Panc1 (cell line): ENCODE measurements at regions not wholly inside any gene's neighbourhood (a gene's known extent, or its start where the extent isn't known, plus 50 kb on each side); places are given as distances from the start of the nearest gene placed in this dataset.

ENCODE experiments used
- ATAC-seq: fragments of 200-7000 bp; cut with Tn5 transposase; 2 replicates; pipeline ENCODE4 v1.9.1; 2020; ENCODE audit warnings: mild to moderate bottlenecking, moderate library complexity
- BruUV-seq: library from RNA; stranded (reverse); fragments of 400-500 nt; replicated peaks from 2 replicates; lab custom pipeline; 2021; lab: Mats Ljungman, UMichigan
- CTCF ChIA-PET: fragments of 300-600 bp; sonication (Branson Sonifier 250); formaldehyde crosslinking; loops from one replicate; lab custom pipeline; 2022; ENCODE audit warnings: antibody characterized with exemption; lab: Charles Lee
- POLR2A ChIA-PET: fragments of 300-600 bp; sonication (Branson Sonifier 250); formaldehyde crosslinking; loops from one replicate; lab custom pipeline; 2022; ENCODE audit warnings: antibody characterized with exemption; lab: Charles Lee
- DNase-seq: peaks from one replicate; pipeline ENCODE4 v3.0.0-alpha.2; 2010; ENCODE audit warnings: low read depth, low spot score
- H3K27ac ChIP-seq: 2 replicates; pipeline ENCODE4 v1.5.1; 2011; ENCODE audit warnings: mild to moderate bottlenecking, low read length, inconsistent platforms
- H3K27me3 ChIP-seq: fragments of 200-500 bp; sonication (Bioruptor generic); 2 replicates; pipeline ENCODE4 v1.6.0; 2014; ENCODE audit warnings: low read length, inconsistent platforms; ENCODE audit not compliant: control insufficient read depth, insufficient read depth
- H3K36me3 ChIP-seq: fragments of 200-500 bp; sonication (Bioruptor generic); 2 replicates; pipeline ENCODE4 v1.5.1; 2014; ENCODE audit warnings: inconsistent platforms, mild to moderate bottlenecking, low read length, moderate library complexity; ENCODE audit not compliant: control insufficient read depth, insufficient read depth
- H3K4me1 ChIP-seq: 2 replicates; pipeline ENCODE4 v1.5.1; 2011; ENCODE audit warnings: inconsistent platforms, mild to moderate bottlenecking, low read length, moderate library complexity; ENCODE audit not compliant: control insufficient read depth, insufficient read depth
- H3K4me3 ChIP-seq, 2 experiments: 2 replicates each; pipeline ENCODE4 v1.5.1; 2011 to 2012; ENCODE audit warnings: low read depth in 2 of 2, low read length in 2 of 2, mild to moderate bottlenecking in 2 of 2, inconsistent platforms in 1 of 2, moderate library complexity in 1 of 2
- H3K9me3 ChIP-seq: fragments of 200-500 bp; sonication (Bioruptor generic); 2 replicates; pipeline ENCODE4 v1.5.1; 2014; ENCODE audit warnings: low read depth, mild to moderate bottlenecking, inconsistent platforms, low read length, moderate library complexity; ENCODE audit not compliant: control insufficient read depth, insufficient read depth
- CTCF ChIP-seq: fragments of 450-650 bp; IDR thresholded peaks from 2 replicates; pipeline ENCODE4 v1.5.1; 2017; ENCODE audit warnings: mild to moderate bottlenecking
- POLR2AphosphoS5 ChIP-seq: IDR thresholded peaks from 2 replicates; pipeline ENCODE4 v1.6.1; 2012; ENCODE audit warnings: mild to moderate bottlenecking, low read depth, low read length, moderate library complexity
- SIN3A ChIP-seq: IDR thresholded peaks from 2 replicates; pipeline ENCODE4 v1.6.1; 2012; ENCODE audit warnings: low read depth, mild to moderate bottlenecking, low read length, moderate library complexity, borderline replicate concordance; ENCODE audit not compliant: insufficient read depth
- TCF7L2 ChIP-seq: IDR thresholded peaks from 2 replicates; pipeline ENCODE4 v1.6.1; 2011; ENCODE audit warnings: mild to moderate bottlenecking, low read depth, low read length, inconsistent platforms
- in situ Hi-C: cut with HindIII; loops from 2 replicates; pipeline ENCODE4 v1.10.0; 2016; ENCODE audit warnings: low sequenced_read_pairs, low pct_unique_long_range_greater_than_20kb
- intact Hi-C: fragments of 100-400 bp; cut with micrococcal nuclease; formaldehyde crosslinking; loops from one replicate; pipeline ENCODE4 v1.10.0; 2022; ENCODE audit not compliant: unreplicated experiment
- TF ChIP-seq, protein P1 (sequence below), 2 experiments: IDR thresholded peaks; 2 replicates each; pipeline ENCODE4 v1.6.1; 2011 to 2012; ENCODE audit warnings: low read depth in 2 of 2, control low read depth in 1 of 2, low read length in 1 of 2, mild to moderate bottlenecking in 1 of 2, moderate library complexity in 1 of 2; ENCODE audit not compliant: insufficient read depth in 1 of 2

- Histone ChIP-seq H3K36me3 (no peaks in the 10 kb centered on the region), H3K9me3 (no peaks in the 10 kb centered on the region), H3K27me3 (no peaks in the 10 kb centered on the region), H3K4me3 (no peak overlapping the region), H3K4me1 (no peaks in the 10 kb centered on the region), H3K27ac (no peak overlapping the region)
- TF ChIP-seq SIN3A (no peak), TCF7L2 (no peak), CTCF (no peak), POLR2AphosphoS5 (no peak)
- TF ChIP-seq, protein P1, sequence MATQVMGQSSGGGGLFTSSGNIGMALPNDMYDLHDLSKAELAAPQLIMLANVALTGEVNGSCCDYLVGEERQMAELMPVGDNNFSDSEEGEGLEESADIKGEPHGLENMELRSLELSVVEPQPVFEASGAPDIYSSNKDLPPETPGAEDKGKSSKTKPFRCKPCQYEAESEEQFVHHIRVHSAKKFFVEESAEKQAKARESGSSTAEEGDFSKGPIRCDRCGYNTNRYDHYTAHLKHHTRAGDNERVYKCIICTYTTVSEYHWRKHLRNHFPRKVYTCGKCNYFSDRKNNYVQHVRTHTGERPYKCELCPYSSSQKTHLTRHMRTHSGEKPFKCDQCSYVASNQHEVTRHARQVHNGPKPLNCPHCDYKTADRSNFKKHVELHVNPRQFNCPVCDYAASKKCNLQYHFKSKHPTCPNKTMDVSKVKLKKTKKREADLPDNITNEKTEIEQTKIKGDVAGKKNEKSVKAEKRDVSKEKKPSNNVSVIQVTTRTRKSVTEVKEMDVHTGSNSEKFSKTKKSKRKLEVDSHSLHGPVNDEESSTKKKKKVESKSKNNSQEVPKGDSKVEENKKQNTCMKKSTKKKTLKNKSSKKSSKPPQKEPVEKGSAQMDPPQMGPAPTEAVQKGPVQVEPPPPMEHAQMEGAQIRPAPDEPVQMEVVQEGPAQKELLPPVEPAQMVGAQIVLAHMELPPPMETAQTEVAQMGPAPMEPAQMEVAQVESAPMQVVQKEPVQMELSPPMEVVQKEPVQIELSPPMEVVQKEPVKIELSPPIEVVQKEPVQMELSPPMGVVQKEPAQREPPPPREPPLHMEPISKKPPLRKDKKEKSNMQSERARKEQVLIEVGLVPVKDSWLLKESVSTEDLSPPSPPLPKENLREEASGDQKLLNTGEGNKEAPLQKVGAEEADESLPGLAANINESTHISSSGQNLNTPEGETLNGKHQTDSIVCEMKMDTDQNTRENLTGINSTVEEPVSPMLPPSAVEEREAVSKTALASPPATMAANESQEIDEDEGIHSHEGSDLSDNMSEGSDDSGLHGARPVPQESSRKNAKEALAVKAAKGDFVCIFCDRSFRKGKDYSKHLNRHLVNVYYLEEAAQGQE (IDR thresholded peaks at IDR 0.05; ENCODE audit: insufficient read depth in 1 of 2, low read depth in 2 of 2, low read length in 1 of 2), result no peak
- no peak for DNase-seq
- CTCF ChIA-PET, result no interaction called here
- in situ Hi-C loops (no loop called here), intact Hi-C loops (no loop called here)
- ATAC-seq, result no peak
- POLR2A ChIA-PET, result no interaction called here
- BruUV-seq, result no TSS peak
These were observed 236.7 kb downstream of the EDA2R start for GRCh38 chrX:66402165-66402564.

DNA sequence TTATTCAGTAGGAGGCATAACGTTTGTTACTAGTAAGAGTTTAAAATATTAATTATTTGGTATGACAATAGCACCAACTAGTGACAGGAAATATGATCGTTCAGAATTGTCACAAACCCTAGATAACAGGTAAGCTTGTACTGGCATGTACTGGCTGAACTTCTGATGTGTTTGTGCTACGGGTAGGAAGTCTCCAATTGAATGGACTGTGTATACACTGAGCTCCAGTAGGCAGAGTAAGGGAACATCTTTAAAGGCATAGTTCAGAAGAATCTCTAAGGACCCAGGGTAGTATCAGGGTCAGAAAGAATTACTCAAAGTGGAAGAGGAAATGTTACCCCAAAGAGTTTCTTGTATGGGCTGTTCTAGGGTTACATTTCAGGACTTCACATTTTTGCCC lies 230.4 kb downstream of the EDA2R start:
- CTCF ChIA-PET, result no interaction called here
- no peak overlapping the region for H3K4me3 ChIP-seq
- POLR2A ChIA-PET, result no interaction called here
- BruUV-seq, result no TSS peak
- intact Hi-C loops (no loop called here), in situ Hi-C loops (no loop called here)
- no peaks in the 10 kb centered on the region for H3K36me3 ChIP-seq
- H3K27ac ChIP-seq, result no peak overlapping the region
- TF ChIP-seq CTCF, result peak; percentile 19; the same call in 1 of the 2 replicates
- TF ChIP-seq TCF7L2, result no peak
- no peak for ATAC-seq
- H3K27me3 ChIP-seq, result no peaks in the 10 kb centered on the region
- no peaks in the 10 kb centered on the region for H3K4me1 ChIP-seq
- H3K9me3 ChIP-seq, result no peaks in the 10 kb centered on the region
- DNase-seq, result no peak

GRCh38 chrX:66410806-66411205 lies 228.1 kb downstream of the EDA2R start:
- ChIA-PET POLR2A (no interaction called here), CTCF (no interaction called here)
- no peak for TF ChIP-seq SIN3A
- no peak for TF ChIP-seq CTCF
- TF ChIP-seq, protein P1 (IDR thresholded peaks at IDR 0.05; ENCODE audit: insufficient read depth in 1 of 2, low read depth in 2 of 2, low read length in 1 of 2), result no peak
- no peak for TF ChIP-seq TCF7L2
- no peak for TF ChIP-seq POLR2AphosphoS5
- no peak overlapping the region for H3K4me3 ChIP-seq
- no peaks in the 10 kb centered on the region for H3K27me3 ChIP-seq
- intact Hi-C loops, result no loop called here
- no peak for ATAC-seq
- no peaks in the 10 kb centered on the region for H3K4me1 ChIP-seq
- no peak for DNase-seq
- H3K27ac ChIP-seq, result no peak overlapping the region
- in situ Hi-C loops, result no loop called here
- BruUV-seq, result no TSS peak
- H3K36me3 ChIP-seq, result no peaks in the 10 kb centered on the region
- H3K9me3 ChIP-seq, result no peaks in the 10 kb centered on the region
